Fibroblast of villous mesenchyme (primary cell): ENCODE measurements at regions not wholly inside any gene's neighbourhood (a gene's known extent, or its start where the extent isn't known, plus 50 kb on each side); places are given as distances from the start of the nearest gene placed in this dataset.
"Not testable (repeated sequence)": the region's sequence is repeated elsewhere in the genome, so short reads cannot be mapped to it uniquely, and the experiment has no call there.

Source experiments
- DNase-seq: peaks from one replicate; pipeline ENCODE4 v3.0.0-alpha.2; 2010; ENCODE audit warnings: low read depth
- H3K4me3 ChIP-seq: 2 replicates; pipeline ENCODE4 v1.5.1; 2011; ENCODE audit warnings: low read depth, mild to moderate bottlenecking, low read length
- TF ChIP-seq, protein P1 (sequence below): IDR thresholded peaks from 2 replicates; pipeline ENCODE4 v1.5.1; 2012; ENCODE audit warnings: low read depth, mild to moderate bottlenecking, low read length; ENCODE audit not compliant: insufficient read depth

DNA sequence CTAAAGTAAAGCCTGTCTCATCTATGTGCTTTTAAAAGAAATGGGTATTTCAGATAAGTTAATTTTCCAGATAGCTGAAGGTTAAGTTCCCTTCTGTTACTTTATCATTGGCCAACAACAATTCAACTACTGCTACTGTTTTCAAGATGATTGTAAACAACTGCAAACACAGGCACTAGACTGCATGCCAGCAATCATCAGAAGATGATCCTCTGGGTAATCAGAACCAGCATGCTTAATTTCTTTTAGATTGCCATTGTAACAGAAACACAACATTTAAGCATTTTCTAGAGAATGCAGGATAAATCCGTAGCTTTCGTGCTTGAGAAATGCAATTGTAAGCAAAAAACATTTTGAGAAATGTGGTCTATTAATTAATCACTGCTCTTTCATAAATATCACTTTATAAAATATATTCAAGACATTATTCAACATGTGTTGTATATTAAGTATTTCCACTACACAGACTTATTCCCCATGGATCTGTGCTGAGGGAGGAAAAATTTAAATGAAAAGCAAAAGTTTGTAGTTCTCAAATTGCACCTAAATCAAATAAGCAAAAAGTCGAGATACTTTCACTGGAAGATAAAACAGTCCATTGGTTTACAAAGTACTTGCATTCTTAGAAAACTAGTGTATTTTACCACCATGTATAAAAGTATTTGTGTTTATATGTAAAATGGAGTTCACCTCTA, 133.7 kb downstream of the ATL2 start:
- TF ChIP-seq, protein P1, sequence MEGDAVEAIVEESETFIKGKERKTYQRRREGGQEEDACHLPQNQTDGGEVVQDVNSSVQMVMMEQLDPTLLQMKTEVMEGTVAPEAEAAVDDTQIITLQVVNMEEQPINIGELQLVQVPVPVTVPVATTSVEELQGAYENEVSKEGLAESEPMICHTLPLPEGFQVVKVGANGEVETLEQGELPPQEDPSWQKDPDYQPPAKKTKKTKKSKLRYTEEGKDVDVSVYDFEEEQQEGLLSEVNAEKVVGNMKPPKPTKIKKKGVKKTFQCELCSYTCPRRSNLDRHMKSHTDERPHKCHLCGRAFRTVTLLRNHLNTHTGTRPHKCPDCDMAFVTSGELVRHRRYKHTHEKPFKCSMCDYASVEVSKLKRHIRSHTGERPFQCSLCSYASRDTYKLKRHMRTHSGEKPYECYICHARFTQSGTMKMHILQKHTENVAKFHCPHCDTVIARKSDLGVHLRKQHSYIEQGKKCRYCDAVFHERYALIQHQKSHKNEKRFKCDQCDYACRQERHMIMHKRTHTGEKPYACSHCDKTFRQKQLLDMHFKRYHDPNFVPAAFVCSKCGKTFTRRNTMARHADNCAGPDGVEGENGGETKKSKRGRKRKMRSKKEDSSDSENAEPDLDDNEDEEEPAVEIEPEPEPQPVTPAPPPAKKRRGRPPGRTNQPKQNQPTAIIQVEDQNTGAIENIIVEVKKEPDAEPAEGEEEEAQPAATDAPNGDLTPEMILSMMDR, result no peak
- H3K4me3 ChIP-seq, result no peak overlapping the region
- no peak for DNase-seq

DNA sequence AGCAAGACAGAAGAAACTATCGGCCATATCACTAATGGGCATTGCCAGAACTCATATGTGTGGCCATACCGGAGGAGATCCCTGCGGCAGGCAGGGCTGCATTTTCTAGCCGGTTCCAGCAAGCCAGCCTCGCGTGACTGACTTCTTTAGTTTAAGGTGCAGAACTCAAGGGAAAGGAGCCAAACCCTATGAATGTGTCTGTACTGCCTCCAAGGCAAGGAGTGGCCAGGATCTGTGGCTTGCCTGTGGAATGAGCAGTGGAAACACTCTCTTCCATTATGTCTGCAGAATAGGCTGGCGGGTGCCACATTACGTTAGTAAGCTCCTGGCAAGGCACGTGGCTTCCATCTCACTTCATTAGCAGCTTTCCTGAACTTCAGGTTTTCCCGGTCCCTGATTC, 137.6 kb downstream of the ATL2 start:
- no peak for DNase-seq
- H3K4me3 ChIP-seq, result no peak overlapping the region
- TF ChIP-seq, protein P1, result no peak

DNA sequence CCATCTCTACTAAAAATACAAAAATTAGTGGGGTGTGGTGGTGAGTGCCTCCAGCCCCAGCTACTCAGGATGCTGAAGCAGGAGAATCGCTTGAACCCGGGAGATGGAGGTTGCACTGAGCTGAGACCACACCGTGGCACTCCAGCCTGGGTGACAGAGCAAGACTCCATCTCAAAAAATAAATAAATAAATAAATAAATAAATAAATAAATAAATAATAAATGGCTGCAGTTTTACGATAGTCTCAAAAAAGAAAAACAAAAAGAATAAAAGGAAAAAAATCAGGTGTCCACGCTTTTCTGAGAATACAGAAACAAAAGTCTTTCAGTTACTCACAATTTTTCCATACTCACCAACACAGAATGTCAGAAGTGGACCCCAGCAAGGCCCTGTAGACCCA, 138.4 kb downstream of the ATL2 start:
- H3K4me3 ChIP-seq, DNase-seq: not testable (repeated sequence)

DNA sequence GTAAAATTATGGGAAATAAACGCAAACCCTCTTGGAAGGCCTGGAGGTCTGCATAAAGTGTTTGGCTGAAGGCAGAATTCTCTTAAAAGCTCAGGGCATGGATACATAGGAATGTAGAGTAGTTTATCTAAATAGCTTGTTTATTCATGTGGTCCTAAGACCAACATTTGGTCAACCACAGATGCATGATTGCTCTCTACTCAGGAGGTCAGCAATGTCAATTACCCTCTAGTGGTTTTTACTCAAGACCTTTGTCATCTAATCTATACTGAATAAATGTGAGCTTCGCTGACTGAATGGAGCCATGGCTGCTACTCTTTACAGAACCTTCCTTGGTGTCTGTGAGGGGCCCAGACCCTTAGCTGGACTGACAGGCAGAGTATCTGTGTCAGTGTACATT, 139.8 kb downstream of the ATL2 start:
- DNase-seq, result no peak
- TF ChIP-seq, protein P1, result no peak
- H3K4me3 ChIP-seq, result no peak overlapping the region

DNA sequence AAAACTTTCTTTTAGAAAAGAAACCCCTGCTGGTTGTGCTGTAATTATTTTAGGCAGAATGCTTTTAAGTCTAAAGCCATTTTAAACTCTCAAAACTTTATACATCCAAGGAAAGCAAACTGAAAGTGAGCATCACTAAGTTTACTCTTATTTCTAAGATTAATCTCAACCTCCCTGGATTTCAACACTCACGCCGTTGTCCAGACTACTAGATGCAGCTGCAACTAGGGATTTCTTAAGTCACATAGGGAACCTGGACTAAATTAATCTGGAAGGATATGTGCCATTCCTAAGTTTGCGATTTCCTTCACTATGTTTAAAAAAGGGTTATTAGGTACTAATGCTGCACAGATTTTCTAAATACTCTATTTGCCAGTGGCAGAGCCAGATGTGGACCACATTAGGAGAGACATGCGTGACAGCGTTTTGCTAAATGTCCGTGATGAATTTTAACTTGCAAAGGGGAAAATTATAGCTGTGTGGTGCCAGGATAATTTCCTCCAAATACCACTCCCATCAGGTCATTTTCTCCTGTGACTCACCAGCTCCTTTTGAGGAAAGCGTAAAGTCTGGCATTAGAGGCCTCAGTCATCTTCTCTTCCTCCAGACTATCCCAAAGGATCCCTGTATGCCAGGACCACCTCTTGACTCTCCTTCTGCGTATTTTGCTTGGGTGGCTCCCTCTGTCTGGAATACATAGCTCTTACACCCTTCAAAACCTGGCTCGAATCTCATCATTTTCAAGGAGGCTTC, 143.7 kb downstream of the ATL2 start:
- no peak for DNase-seq
- TF ChIP-seq, protein P1, result peak; percentile 21
- H3K4me3 ChIP-seq, result no peak overlapping the region

DNA sequence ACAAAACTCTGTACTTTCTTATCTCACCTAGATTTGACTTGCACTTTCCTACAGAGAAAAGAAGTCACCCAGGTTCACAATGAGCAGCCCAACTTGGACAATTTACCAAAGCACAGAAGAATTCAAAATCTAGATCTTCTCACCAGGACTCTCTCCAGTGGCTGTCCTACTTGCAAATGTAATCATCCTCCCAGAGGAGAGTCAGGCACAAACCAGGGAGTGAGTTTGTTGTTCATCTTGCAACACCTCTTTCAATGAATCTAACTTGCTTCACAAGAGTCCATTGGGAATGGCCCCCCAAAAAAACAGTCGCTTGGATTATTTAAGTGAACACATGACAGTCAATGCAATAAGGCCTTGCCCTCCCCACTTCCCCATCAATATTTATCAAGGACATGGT, 144.6 kb downstream of the ATL2 start:
- no peak for DNase-seq
- TF ChIP-seq, protein P1, result no peak
- H3K4me3 ChIP-seq, result no peak overlapping the region

DNA sequence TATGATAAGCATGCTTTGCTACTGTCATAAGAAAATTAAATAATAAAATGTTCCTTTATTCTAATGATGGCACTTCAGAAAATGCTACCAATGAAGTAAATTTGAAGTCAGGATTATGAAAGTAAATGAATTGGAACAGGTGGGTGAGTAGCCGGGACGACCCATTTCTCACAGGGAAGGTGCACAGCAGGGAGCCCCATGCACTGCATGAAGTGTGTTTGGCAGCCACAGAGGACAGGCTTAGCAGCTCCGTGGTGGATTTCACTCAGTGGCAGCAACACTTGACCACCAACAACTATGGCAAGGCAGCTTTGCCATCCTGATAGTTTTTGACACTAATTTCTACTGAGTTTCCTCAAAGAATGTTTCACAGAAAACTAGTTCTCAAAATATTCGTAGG, 146.3 kb downstream of the ATL2 start:
- TF ChIP-seq, protein P1, result no peak
- no peak overlapping the region for H3K4me3 ChIP-seq
- DNase-seq, result no peak
